ENCODE measurements at regions not wholly inside any gene's neighbourhood (a gene's known extent, or its start where the extent isn't known, plus 50 kb on each side); places are given as distances from the start of the nearest gene placed in this dataset.
"Not testable (repeated sequence)": the region's sequence is repeated elsewhere in the genome, so short reads cannot be mapped to it uniquely, and the experiment has no call there.

DNA sequence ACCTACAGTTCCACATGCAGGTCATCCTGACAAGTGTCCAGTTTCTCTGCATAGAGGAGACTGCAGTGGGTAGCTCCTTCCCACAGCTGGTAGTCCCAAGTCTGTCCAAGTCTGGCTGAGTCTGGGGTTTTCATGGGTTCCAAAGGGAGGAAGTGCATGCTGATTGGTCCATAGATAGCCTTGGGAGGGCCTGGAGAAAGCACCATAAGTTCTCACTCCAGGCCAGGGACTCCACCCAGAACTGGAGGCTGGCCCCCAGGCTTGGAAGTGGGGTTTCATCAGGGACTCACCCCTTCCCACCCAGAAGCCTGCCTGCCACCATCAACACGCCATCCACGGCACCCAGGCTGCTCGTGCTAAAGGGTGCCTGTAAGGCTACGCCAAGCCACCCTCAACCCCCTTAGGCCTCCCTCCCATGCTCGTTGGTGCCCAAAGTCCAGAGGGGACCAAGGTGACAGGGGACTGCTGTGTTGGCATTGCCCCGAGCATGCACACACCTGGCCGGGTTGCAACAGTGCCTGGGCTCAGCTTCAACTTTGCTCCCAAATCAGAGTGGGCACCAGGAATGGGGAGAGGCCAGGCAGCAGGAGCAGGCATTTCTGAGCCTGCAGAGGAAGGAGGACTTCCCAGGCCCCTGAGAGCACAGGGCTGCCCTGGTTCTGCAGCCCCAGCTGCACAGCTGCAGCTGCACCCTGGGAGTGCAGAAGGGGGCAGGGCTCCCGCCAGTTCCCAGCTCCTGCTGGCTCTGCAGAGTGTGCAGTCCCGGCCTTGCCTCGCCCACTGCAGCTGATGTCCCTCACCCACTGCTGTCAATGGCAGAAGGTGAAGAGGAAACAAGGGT lies 116.5 kb upstream of the MAP2 start:
- DNase-seq (ENCODE audit: low spot score), result no peak
- H3K4me3 Mint-ChIP-seq, result no peak overlapping the region
- no peaks in the 10 kb centered on the region for H3K9me3 Mint-ChIP-seq
- no peaks in the 10 kb centered on the region for H3K36me3 Mint-ChIP-seq (ENCODE audit: low read depth)
- H3K27ac Mint-ChIP-seq, result no peak overlapping the region
- no peaks in the 10 kb centered on the region for H3K27me3 Mint-ChIP-seq (ENCODE audit: low read depth)
- no peaks in the 10 kb centered on the region for H3K4me1 Mint-ChIP-seq (ENCODE audit: low read depth)

- H3K9me3 Mint-ChIP-seq, result no peaks in the 10 kb centered on the region
- no peaks in the 10 kb centered on the region for H3K4me1 Mint-ChIP-seq (ENCODE audit: low read depth)
- DNase-seq (ENCODE audit: low spot score), result no peak
- H3K4me3 Mint-ChIP-seq, result no peak overlapping the region
- no peaks in the 10 kb centered on the region for H3K27me3 Mint-ChIP-seq (ENCODE audit: low read depth)
- no peak overlapping the region for H3K27ac Mint-ChIP-seq
- H3K36me3 Mint-ChIP-seq (ENCODE audit: low read depth), result no peaks in the 10 kb centered on the region
Observed at GRCh38 chr2:209308415-209308814, 115.4 kb upstream of the MAP2 start.

DNA sequence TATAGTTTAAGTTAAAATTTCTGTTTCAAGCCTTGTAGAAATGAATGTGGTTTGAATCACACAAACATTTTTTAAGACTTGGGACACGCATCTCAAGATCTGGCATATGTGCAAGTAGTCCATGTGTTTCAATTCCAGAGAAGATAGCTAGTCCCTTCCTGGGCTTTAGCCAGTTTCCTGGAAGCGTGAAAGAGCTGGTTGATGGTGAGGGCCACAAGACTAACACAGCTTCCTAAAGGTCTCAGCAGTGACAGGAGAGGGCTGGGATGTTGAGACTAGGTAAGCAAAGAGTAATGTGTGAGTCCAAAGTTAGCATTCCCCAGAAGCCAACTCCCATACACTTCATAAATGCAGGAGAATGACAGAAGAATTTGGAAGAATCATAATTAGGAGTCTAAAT lies 111.9 kb upstream of the MAP2 start:
- no peak overlapping the region for H3K4me3 Mint-ChIP-seq
- H3K9me3 Mint-ChIP-seq, result no peaks in the 10 kb centered on the region
- H3K27ac Mint-ChIP-seq, result no peak overlapping the region
- H3K36me3 Mint-ChIP-seq (ENCODE audit: low read depth), result no peaks in the 10 kb centered on the region
- H3K27me3 Mint-ChIP-seq (ENCODE audit: low read depth), result no peaks in the 10 kb centered on the region
- no peaks in the 10 kb centered on the region for H3K4me1 Mint-ChIP-seq (ENCODE audit: low read depth)
- no peak for DNase-seq (ENCODE audit: low spot score)

DNA sequence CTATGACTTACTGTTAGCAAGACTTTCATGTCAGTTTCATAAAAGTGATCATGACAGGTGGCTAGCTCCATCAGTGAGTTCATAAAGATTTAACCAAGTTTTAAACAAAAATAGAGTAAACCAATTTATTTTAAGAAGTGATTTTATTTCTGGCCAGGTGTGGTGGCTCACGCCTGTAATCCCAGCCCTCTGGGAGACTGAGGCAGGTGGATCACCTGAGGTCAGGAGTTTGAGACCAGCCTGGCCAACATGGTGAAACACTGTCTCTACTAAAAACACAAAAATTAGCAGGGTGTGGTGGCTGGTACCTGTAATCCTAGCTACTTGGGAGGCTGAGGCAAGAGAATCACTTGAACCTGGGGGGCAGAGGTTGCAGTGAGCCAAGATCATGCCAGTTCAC lies 111.4 kb upstream of the MAP2 start:
- H3K4me3 Mint-ChIP-seq; DNase-seq (ENCODE audit: low spot score); H3K9me3 Mint-ChIP-seq; H3K27ac Mint-ChIP-seq; H3K4me1 Mint-ChIP-seq (ENCODE audit: low read depth); H3K36me3 Mint-ChIP-seq (ENCODE audit: low read depth); H3K27me3 Mint-ChIP-seq (ENCODE audit: low read depth): not testable (repeated sequence)

- no peaks in the 10 kb centered on the region for H3K4me1 Mint-ChIP-seq (ENCODE audit: low read depth)
- H3K36me3 Mint-ChIP-seq (ENCODE audit: low read depth), result no peaks in the 10 kb centered on the region
- H3K9me3 Mint-ChIP-seq, result no peaks in the 10 kb centered on the region
- no peaks in the 10 kb centered on the region for H3K27me3 Mint-ChIP-seq (ENCODE audit: low read depth)
- no peak overlapping the region for H3K4me3 Mint-ChIP-seq
- DNase-seq (ENCODE audit: low spot score), result no peak
- no peak overlapping the region for H3K27ac Mint-ChIP-seq
Observed at GRCh38 chr2:209314653-209315052, 109.2 kb upstream of the MAP2 start.

GRCh38 chr2:209316141-209316540 lies 107.7 kb upstream of the MAP2 start:
- no peaks in the 10 kb centered on the region for H3K36me3 Mint-ChIP-seq (ENCODE audit: low read depth)
- H3K27me3 Mint-ChIP-seq (ENCODE audit: low read depth), result no peaks in the 10 kb centered on the region
- no peak for DNase-seq (ENCODE audit: low spot score)
- H3K4me3 Mint-ChIP-seq, result no peak overlapping the region
- no peak overlapping the region for H3K27ac Mint-ChIP-seq
- no peaks in the 10 kb centered on the region for H3K9me3 Mint-ChIP-seq
- no peaks in the 10 kb centered on the region for H3K4me1 Mint-ChIP-seq (ENCODE audit: low read depth)

- Mint-ChIP-seq H3K27ac (no peak overlapping the region), H3K27me3 (ENCODE audit: low read depth) (no peaks in the 10 kb centered on the region), H3K4me1 (ENCODE audit: low read depth) (no peaks in the 10 kb centered on the region), H3K9me3 (no peaks in the 10 kb centered on the region), H3K36me3 (ENCODE audit: low read depth) (no peaks in the 10 kb centered on the region), H3K4me3 (no peak overlapping the region)
- DNase-seq (ENCODE audit: low spot score), result no peak
Observed at GRCh38 chr2:209321076-209321475, 102.8 kb upstream of the MAP2 start.

DNA sequence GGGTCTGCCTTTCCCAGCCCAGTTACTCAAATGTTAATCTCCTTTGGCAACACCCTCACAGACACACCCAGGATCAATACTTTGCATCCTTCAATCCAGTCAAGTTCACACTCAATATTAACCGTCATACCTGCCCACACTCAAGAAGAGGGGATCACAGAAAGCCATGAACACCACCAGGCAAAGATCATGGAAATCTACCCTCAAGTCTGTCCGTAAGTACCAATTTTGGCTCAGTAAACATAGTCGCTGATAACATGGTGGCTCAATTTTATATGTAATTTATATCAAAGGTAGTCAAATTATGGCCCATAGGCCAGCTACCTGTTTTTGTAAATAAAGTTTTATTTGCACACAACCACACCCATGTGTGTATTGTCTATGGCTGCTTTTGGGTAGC lies 102.3 kb upstream of the MAP2 start:
- no peaks in the 10 kb centered on the region for H3K4me1 Mint-ChIP-seq (ENCODE audit: low read depth)
- H3K4me3 Mint-ChIP-seq, result no peak overlapping the region
- no peaks in the 10 kb centered on the region for H3K27me3 Mint-ChIP-seq (ENCODE audit: low read depth)
- no peaks in the 10 kb centered on the region for H3K36me3 Mint-ChIP-seq (ENCODE audit: low read depth)
- no peak overlapping the region for H3K27ac Mint-ChIP-seq
- H3K9me3 Mint-ChIP-seq, result no peaks in the 10 kb centered on the region
- DNase-seq (ENCODE audit: low spot score), result no peak

DNA sequence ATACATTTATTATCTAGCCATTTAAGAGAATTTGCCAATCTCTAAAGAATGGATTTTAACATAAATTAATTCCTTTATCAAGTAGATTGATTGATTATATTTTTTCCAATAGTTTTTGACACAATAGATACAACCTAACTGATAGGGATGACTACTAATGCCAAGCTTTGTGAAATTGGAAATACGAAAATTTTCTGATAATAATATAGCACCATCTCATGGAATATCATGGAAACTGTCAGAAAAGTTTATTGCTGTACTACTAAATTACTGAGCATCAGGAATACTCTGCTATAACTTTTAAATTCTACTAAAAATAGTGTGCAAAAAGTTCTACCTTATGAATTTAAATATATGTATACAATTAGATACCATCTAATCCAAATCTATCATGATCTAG lies 101.8 kb upstream of the MAP2 start:
- Mint-ChIP-seq H3K9me3 (no peaks in the 10 kb centered on the region), H3K4me3 (no peak overlapping the region), H3K4me1 (ENCODE audit: low read depth) (no peaks in the 10 kb centered on the region), H3K27ac (no peak overlapping the region), H3K36me3 (ENCODE audit: low read depth) (no peaks in the 10 kb centered on the region), H3K27me3 (ENCODE audit: low read depth) (no peaks in the 10 kb centered on the region)
- DNase-seq (ENCODE audit: low spot score), result no peak

DNA sequence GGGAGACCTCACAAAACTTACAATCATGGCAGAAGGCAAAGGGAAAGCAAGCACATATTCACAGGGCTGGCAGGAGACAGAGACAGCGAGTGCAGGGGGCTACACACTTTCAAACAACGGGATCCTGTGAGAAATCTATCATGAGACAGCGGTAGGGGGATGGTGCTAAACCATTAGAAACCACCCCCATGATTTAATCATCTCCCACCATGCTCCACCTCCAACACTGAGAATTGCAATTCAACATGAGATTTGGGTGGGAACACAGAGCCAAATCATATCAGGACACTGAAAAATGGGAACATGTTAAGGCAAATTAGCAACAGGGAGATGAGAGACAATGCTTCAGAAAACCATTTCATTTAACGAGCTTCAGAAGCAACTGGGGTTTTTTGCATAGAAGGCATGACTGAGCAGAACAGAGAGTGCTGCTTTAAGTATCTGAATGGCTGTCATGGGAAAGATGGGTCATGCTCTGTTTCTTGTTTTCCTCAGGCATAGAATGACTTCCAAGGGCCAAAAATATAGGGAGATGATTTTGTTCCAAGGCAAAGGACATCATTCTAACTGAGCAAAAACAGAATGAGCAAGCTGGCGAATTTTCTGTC lies 100.8 kb upstream of the MAP2 start:
- Mint-ChIP-seq H3K4me3 (no peak overlapping the region), H3K9me3 (no peaks in the 10 kb centered on the region), H3K36me3 (ENCODE audit: low read depth) (no peaks in the 10 kb centered on the region), H3K4me1 (ENCODE audit: low read depth) (no peaks in the 10 kb centered on the region), H3K27ac (no peak overlapping the region), H3K27me3 (ENCODE audit: low read depth) (no peaks in the 10 kb centered on the region)
- DNase-seq (ENCODE audit: low spot score), result no peak

- no peaks in the 10 kb centered on the region for H3K9me3 Mint-ChIP-seq
- DNase-seq (ENCODE audit: low spot score), result no peak
- no peak overlapping the region for H3K4me3 Mint-ChIP-seq
- H3K27me3 Mint-ChIP-seq (ENCODE audit: low read depth), result no peaks in the 10 kb centered on the region
- H3K36me3 Mint-ChIP-seq (ENCODE audit: low read depth), result no peaks in the 10 kb centered on the region
- no peak overlapping the region for H3K27ac Mint-ChIP-seq
- no peaks in the 10 kb centered on the region for H3K4me1 Mint-ChIP-seq (ENCODE audit: low read depth)
Observed at GRCh38 chr2:209323738-209324137, 100.1 kb upstream of the MAP2 start.

- Mint-ChIP-seq H3K36me3 (ENCODE audit: low read depth) (no peaks in the 10 kb centered on the region), H3K4me3 (no peak overlapping the region), H3K4me1 (ENCODE audit: low read depth) (no peaks in the 10 kb centered on the region), H3K27me3 (ENCODE audit: low read depth) (no peaks in the 10 kb centered on the region), H3K9me3 (no peaks in the 10 kb centered on the region), H3K27ac (no peak overlapping the region)
- DNase-seq (ENCODE audit: low spot score), result no peak
Observed at GRCh38 chr2:209324281-209324680, 99.6 kb upstream of the MAP2 start.

DNA sequence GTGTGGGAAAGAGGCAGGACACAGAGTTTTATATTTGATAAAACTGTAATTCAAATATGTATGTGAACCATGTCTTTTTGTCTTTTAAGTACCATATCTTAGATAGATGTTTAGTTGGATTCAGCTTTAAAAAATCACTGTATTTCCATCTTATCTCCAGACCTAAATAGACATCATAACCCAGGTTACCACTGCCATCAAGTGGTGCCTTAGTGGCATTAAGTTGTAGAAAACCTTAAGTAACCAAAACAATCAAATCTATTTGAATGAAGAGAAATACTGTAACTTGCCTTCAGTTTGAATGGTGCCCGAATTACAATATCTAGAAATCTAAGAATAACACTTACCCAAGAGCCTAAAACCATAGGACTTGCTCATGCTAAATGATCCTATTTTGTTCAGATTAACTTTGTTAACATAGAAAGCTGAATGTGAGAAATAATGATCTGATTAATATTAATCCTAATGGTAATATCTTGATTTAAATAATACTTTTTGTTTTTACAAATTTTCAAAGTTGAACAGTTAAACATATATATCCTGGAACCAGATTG lies 92.5 kb upstream of the MAP2 start:
- no peak overlapping the region for H3K27ac Mint-ChIP-seq
- no peaks in the 10 kb centered on the region for H3K27me3 Mint-ChIP-seq (ENCODE audit: low read depth)
- DNase-seq (ENCODE audit: low spot score), result no peak
- H3K4me1 Mint-ChIP-seq (ENCODE audit: low read depth), result no peaks in the 10 kb centered on the region
- H3K36me3 Mint-ChIP-seq (ENCODE audit: low read depth), result no peaks in the 10 kb centered on the region
- H3K9me3 Mint-ChIP-seq, result no peaks in the 10 kb centered on the region
- H3K4me3 Mint-ChIP-seq, result no peak overlapping the region

DNA sequence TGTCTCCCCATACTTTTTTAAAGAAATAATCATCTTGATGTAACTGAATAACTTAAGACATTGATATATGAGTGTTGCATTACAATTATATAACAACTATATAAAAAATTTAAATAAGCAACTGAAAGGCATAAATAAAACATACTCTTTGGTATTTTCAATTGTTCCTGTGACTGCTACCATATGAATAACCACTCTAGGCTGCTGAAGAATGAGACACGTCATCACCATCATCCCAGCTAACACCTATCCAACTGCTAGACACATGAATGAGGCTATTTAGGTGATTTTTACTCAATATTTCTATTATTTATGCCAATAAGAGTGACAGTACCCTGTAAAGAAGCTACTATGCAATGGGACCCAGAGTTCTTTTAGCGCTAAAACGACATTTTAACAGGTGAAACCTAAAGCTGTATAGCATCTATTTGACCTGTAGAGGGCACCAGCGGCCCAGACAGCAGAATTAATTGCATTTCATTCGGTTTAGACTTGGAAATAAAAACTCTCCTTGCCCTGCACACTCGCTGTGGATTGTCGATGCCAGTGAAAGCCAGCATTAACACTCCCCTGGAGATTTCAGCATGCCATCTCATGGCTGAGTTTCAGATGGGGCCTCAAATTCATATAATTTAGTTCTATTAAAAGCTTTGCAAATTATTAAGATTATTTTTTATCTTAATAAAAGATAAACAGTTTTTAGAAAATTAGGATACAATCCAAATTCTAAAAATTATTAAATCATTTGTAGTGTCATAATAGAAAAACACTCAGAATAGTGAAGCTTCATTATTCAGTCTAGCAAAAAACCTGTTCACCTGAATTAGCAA lies 89.4 kb upstream of the MAP2 start:
- Mint-ChIP-seq H3K27me3 (ENCODE audit: low read depth) (no peaks in the 10 kb centered on the region), H3K36me3 (ENCODE audit: low read depth) (no peaks in the 10 kb centered on the region), H3K4me3 (no peak overlapping the region), H3K9me3 (no peaks in the 10 kb centered on the region), H3K27ac (no peak overlapping the region), H3K4me1 (ENCODE audit: low read depth) (no peaks in the 10 kb centered on the region)
- peak; percentile 13 for DNase-seq (ENCODE audit: low spot score)

Measured in T-helper 2 cell treated with Interferon-gamma antibody and Interleukin-4, amounts not matched to agents 5 μg/mL and 100 μg/mL, for 36 hours (primary cell).